22Rv1 (cell line): ENCODE measurements at regions not wholly inside any gene's neighbourhood (a gene's known extent, or its start where the extent isn't known, plus 50 kb on each side); places are given as distances from the start of the nearest gene placed in this dataset.

ENCODE experiments used
- CTCF ChIP-seq: fragments of 450-650 bp; IDR thresholded peaks from 2 replicates; pipeline ENCODE4 v1.5.1; 2017; ENCODE audit warnings: mild to moderate bottlenecking
- ZFX ChIP-seq: fragments of 450-650 bp; IDR thresholded peaks from 2 replicates; pipeline ENCODE4 v1.6.1; 2017; ENCODE audit warnings: antibody characterized with exemption, borderline replicate concordance

GRCh38 chr20:39988991-39989390 lies 700.0 kb downstream of the MAFB start:
- TF ChIP-seq CTCF: no peak
- no peak for TF ChIP-seq ZFX
